NCI-H146 (cell line): ENCODE measurements at regions not wholly inside any gene's neighbourhood (a gene's known extent, or its start where the extent isn't known, plus 50 kb on each side); places are given as distances from the start of the nearest gene placed in this dataset.
A peak's percentile ranks its signal among the peaks of the same experiment; 100 is the strongest.
"Not testable (repeated sequence)": the region's sequence is repeated elsewhere in the genome, so short reads cannot be mapped to it uniquely, and the experiment has no call there.

ENCODE experiments used
- DNase-seq: peaks from one replicate; lab custom pipeline; 2025; lab: John Stamatoyannopoulos, UW

DNA sequence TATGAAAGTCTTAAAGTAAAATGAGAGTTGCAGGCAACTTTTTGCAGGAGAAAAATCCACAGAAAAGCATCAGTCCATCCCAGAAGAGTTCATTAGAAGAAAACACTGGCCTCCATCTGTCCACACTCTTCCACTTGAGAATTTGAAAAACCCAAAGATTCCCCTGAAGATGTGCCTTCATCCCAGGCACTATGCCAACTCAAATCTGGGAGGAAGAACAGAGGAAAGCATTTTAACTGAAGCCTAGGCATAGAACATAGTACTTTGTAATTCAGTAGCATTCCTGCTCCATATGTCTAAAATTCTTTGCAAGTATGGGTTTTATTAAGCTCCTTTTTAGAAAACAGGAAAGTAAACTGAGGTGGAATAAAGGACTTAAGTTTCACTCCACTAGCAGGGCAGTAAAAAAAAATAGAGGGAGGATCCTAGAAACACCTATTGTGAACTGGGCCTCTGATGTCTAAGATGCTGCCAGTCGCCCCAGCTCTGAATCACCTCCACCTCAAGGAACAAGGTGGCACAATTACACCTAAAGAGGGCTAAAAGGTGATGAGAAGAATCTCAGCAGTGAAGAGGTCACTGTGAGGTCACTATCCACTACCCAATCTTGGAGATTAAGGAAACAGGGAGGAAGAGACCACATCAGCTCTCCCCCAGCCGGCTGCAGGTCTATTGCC lies 141.9 kb upstream of the FAM241A start:
- no peak for DNase-seq

DNA sequence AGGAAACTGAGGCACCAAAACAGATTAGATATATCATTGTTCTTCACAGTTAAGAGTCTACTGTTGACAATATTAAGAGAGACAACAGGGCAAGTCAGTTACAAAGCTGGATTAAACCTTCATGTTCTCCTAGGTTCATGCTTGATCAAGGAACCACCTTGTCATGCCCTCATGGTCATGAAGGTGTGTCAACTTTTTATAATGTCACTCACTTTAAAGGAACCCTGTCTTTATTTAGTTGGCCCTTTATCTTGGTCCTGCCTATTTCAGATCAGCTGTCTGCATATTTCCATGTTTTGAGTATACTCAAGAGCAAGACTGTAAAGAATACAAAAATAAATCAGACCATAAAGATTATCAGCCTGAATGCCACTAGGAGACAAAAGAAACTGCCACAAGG lies 140.2 kb upstream of the FAM241A start:
- no peak for DNase-seq

DNA sequence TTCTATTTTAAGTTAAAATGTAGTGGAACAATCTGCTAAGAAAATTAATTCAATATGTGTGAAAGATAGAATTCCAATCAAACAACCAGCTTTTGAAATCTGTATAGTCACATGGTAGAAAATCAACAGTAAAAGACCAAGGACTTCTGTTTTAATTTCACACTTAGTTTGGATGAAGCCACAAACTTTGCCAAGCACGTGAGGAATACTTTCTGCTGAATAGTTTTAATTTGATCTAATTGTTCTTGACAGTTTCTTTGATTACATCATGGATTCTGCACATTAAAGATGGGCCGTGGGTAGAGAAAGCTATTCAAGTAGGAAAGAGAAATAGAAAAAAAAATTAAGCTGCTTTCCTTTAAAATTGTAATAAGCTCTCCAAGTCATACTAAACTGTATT lies 137.9 kb upstream of the FAM241A start:
- no peak for DNase-seq

DNA sequence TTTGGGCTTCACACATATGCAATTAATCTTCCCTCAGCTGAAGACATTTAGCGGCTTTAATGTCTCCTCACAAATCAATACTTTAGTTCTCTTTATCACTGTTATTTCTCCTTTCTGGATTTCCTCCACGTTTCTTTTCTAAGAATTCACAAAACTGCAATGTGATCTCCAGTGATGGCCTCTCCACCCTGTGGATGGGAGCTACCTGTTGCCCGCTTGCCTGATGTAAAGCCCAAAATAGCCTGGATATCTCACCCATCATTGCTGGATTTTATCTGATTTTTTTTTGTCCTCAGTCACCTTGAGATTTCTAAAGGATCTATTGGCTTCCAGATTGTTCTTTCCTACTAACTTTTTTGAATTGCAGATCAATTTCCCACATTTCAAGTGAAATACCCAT lies 129.3 kb upstream of the FAM241A start:
- no peak for DNase-seq

DNA sequence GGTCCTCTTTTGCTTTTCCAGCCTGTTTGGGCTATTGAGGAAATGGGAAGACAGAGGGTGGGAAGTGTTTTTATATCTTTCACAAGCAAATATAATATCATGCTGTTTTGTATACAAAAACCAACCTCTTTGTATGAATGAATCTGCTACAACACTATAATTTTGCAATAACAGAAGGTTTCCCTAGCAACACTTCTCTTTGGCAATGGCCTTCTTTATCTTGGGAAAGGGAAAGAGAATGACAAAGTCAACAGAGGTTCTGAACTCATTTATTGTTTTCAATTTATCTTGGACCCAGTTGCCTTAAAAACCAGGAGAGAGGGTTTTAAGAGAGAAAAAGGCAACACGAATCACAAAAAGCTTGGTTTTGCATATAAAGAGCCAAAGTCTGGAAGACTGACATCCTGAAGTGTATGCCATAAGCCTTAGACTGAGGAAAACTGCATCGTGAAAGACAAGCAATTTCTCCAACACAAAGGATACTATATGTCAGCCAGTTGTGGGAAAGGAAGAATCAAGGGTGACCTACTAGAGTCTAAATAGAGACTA lies 121.8 kb upstream of the FAM241A start:
- no peak for DNase-seq

DNA sequence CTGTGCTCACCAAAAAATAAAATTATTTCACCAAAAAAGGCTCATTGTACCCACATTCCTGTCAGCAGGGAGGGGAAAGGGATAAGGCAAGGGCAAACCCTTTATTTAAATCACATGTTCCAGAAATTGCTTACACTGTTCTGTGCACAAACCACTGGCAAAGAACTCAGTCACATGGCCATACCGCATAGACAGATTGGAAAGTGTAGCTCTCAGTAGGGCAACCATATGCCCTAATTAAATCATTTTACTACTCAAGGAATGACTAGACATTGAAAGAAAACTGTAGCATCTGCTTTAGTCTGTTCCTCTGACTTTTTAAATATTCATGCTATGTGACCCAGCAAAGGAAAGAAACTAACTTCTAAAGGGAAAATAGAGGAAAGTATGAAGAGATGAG lies 119.2 kb upstream of the FAM241A start:
- DNase-seq: no peak

DNA sequence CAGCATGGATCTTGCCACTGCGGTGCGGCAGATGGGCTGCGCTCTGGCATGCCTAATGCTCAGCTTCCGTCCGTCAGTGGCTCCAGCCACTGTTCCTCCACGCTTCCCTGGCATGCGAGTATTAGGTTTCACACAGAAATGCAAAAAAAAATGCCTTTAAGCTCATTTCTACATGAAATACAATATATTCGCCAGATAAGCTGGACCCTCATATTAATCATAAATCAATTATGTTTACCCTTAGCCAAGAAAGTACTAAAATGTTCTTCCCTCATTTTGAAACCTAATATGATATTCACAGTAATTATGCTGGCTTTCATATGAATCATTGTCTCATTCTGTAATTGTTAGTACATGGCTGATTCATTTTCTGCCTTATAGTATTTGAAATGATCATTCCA lies 115.5 kb upstream of the FAM241A start:
- DNase-seq: no peak

DNA sequence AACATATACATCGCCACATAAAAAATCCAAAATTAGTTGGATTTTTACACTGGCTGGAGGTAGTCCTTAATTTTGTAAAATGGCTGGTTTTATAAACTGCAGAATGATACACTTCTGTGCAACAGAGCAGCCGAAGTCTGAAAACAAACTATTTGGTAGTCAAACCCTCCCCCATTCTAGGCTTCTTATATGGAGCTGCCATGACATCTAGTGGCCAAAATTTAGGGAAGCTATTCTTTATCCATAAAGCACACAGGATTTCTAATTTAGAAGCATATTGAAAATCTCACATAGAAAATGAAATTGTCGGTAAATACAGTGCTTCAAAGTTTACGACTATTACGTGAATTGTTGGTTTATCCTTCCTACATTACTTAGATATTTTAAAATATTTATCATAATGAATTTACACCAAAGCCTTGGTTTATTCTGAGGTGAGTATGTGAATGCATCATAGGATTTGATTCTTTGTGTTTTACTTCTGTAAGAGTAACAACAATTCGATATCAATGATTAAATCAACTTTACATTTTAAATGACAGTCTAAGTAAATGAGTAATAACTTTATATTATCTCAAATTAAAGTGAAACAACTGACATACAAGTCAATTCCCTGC lies 113.4 kb upstream of the FAM241A start:
- no peak for DNase-seq

DNA sequence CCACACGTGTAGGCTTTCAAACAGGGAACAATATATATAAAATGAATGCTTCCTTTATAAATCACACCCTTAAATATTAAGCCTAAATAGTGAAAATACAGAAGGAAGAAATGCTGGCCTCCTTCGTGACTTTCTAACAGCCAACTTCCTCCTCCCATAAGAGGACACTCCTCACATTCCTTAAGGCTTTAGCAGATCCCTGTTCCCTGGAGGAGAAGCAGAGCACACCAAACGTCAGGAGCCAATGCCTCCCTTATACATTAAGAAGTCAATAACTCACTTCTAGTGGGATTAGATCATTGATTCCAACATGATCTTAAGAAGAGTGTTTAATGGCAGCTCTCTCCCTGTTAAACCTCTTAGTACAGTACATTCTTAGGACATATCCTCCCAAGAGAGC lies 108.4 kb upstream of the FAM241A start:
- DNase-seq: no peak

DNA sequence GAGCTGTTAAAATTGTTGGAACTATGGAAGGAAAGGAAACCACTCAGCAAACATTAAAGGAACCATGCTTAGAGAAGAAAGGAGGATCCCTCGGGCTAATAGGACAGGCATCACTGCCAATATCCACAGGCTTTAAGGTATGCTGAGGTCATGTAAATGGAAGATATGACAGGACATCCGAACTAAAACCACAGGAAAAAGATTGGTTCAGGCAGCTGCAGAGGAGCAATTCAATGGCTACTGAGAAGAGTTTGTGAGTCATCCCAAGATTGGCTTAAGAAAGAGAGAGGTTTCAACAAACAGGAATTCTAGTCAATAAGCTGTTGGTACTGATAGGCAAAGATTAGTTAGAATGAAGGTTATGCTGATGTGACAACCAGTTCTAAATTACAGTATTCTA lies 106.4 kb upstream of the FAM241A start:
- no peak for DNase-seq

DNA sequence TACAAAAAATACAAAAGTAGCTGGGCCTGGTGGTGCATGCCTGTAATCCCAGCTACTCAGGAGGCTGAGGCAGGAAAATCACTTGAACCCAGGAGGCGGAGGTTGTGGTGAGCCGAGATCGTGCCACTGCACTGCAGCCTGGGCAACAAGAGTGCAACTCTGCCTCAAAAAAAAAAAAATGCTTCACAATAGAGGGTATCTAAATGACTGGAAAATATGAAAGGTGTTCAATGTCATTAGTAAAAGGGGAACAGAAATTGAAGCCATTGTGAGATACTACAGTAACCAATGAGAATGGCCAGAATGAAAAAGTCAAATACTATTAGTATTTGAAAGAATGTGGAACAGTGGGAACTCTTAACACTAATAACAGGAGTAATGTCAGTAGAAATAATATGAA lies 96.1 kb upstream of the FAM241A start:
- not testable (repeated sequence) for DNase-seq

DNA sequence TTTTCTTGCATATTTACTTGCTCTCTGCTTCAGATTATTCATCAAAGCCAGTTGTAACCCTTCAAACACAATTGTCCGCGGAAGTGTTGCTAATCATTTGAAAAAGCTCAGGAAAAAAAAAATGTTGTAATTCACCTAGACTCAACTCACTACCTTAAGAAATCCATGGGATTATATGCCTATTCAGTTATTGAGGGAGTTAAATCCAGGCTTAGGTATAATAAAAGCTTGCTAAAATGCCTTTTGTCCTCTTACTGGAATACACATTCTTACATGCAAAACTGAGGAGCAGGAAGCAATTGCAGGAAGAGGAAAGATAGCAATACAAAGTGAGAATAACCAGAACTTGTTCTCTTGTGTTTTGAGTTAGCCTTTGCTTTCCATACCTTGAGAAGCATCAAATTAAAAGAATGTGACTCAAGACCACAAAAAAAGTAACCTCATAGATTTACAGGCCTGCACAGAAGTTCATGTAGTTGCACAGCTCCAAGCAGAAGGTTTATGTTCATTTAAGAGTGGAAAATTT lies 91.4 kb upstream of the FAM241A start:
- DNase-seq: no peak

DNA sequence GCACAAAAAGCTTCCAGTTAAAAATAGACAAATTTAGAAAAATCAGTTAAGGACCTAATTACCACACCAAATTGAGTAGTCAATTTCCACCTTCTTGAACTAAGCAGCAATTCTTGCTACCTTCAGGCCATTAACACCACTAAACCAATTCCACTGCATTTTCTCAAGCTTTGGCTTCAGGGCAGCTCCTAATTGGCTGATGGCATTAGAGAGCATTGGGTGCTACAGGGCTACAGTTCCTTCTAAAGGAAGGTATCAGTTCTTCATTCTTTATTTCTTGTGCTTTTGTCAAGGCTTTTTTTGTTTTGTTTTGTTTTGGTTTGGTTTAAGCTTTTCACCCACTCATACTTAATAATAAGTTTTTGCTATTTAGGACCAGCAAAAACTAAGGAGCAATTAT lies 90.2 kb upstream of the FAM241A start:
- no peak for DNase-seq

DNA sequence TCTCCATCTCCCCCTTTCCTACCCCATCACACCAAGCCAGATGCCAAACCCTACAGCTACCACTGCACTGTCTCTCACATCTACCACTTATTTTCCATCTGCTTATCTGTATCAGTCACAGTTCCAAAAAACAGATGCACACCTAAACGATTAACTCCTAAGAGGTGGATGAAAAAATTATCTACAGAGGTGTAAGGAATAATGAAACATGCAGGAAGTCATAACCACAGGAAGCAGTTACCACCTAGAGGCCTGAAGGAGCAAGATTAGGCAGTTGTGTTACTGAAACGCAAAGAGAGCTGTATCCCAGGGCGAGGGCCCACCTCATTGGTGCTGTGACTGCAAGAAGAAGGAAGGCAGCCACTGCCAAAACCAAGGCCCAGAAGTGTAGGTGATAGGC lies 87.8 kb upstream of the FAM241A start:
- DNase-seq: no peak

DNA sequence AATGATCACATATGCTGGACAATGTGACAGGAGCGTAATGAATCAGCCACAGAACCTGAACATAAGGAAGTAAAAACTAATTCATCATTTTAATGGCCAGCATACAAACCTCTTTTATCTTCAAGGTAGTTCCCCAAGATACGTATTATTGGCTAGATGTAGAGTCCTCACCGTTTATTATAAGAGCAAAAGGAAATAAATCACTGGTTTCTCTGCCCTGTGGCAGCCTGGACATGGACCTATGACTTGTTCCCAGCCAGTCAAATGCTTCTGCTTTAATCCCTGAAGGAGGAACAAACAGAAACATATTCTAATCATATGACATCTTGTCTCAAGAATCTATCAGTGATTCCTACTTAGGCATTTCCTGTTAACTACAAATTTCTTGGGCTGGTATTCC lies 86.8 kb upstream of the FAM241A start:
- DNase-seq: no peak

DNA sequence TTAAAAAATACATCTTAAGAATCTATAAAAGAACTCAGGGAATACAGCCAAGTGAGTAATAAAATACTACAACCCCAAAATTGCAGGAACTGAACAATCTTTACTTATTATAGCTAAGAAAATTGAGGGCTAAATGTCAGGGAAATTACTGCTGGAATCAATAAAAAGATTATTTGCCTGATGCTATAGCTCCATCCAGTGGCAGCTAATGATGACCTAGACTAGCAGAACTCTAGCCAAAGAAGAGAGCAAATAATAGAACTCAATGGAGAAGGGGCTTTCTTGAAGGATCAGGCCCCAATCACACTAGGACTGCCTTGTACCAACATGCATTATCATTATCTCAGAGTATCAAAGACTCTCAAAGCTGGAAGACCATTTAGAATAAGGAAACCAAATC lies 85.0 kb upstream of the FAM241A start:
- no peak for DNase-seq

DNA sequence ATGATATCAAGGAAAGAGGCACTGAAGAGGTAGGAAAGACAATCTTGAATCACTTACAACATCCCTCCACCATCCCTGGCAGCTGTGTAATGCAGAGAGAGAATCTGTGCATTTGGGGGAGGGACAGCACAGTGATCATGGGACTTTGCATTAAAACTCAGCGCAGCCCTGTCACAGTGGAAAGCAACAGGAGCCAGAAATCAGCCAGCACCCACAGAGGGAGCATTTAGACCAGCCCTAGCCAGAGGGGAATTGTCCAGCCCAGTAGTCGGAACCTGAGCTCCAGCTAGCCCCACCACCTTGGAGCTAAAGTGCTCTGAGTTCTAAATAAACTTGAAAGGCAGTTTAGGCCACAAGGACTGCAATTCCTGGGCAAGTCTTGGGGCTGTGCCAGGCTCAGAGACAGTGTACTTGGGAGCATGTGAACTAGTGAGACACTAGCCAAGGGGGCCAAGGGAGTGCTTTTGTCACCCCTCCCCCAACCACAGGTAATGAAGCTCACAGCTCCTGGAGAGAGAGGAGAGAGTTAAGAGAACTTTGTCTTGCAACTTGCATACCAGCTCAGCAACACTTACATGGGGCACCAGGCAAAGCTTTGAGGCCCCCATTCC lies 83.9 kb upstream of the FAM241A start:
- DNase-seq: no peak

DNA sequence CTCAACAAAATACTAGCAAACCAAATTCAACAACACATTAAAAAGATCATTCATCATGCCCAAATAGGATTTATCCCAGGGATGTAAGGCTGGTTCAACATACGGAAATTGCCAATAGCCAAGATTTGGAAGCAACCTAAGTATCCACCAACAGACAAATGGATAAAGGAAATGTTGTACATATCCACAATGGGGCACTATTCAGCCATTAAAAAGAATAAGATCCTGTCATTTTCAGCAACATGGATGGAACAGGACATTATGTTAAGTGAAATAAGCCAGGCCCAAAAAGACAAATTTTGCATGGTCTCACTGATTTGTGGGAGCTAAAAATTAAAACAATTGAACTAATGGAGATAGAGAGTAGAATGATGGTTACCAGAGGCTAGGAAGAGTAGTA lies 82.0 kb upstream of the FAM241A start:
- DNase-seq: no peak

DNA sequence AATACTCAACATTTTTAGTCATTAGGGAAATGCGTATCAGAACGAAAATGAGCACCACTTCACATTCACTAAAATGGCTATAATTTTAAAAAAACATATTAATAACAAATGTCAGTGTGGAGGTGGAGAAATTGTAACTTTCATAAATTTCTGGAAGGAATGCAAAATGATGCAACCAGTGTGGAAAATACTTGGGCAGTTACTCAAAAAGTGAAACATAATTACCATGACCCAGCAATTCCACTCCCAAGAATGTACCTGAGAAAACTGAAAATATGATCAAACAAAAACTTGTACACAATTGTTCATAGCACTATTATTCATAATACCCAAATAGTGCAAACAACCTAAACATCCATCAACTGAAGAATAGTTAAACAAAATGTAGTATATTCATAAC lies 76.1 kb upstream of the FAM241A start:
- DNase-seq: no peak

DNA sequence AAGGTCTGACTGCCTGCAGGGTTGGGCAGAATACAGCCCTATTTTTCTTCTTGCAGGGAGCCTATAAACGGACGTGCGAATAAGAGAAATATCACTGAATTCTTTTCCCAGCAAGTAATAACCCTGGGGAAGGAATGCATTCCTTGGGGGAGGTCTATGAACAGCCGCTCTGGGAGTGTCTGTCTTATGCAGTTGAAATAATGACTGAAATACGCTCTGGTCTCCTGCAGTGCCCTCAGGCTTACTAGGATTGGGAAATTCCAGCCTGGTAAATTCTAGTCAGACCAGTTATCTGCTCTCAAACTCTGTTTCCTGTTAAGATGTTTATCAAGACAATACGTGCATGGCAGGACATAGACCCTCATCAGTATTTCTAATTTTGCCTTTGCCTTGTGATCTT lies 72.1 kb upstream of the FAM241A start:
- no peak for DNase-seq

DNA sequence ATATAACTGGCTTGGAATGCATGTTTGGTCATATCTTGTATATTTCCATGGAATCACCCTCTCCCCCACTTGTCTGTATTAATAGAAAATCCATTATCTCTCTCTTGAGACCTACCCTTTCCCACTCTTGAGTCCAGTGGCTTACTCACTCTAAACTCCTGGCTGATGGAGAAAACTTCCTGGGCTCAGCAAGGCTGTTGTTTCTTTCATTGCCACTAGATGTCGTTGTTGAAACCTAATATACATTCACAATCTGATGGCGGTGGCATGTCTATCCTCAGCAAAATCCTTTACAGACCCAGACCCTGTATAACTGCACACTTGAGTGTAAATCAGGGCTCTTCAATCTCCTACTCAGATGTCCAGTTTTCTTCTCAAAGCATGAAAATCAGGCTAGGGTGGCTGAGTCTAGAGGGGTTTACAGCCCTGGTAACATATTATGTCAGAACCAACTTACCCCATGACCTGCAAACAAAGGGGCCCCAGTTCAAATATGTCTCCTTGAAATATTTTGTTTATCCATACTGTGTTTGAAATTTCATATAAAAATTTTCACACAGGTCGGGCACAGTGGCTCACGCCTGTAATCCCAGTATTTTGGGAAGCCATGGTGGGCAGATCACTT lies 70.0 kb upstream of the FAM241A start:
- DNase-seq: peak; percentile 2

DNA sequence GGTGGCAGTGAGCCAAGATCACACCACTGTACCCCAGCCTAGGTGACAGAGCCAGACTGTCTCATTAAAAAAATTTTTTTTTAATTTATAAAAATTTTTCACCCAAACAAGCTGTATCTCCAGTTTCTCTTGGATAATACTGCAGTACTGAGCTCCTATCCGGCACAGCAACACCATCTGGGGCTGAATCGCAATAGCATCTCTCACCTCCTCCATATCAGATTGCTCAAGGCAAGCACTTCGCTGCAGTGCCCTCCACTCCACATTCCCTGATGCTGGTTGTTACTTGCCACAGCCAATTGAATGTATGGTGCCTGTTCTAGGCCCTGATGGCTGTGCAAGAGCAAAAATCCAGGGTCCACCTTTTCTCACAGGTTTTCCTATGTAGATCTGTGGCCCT lies 69.3 kb upstream of the FAM241A start:
- no peak for DNase-seq
